Smooth muscle cell of the brain vasculature (primary cell): ENCODE measurements at regions not wholly inside any gene's neighbourhood (a gene's known extent, or its start where the extent isn't known, plus 50 kb on each side); places are given as distances from the start of the nearest gene placed in this dataset.
A peak's percentile ranks its signal among the peaks of the same experiment; 100 is the strongest.

Experiments
- DNase-seq: peaks from one replicate; pipeline ENCODE4 v3.0.0-alpha.2; 2012; ENCODE audit warnings: low read depth, low spot score

- DNase-seq = no peak
Measured at GRCh38 chr1:29519788-29520110, 283.4 kb downstream of the PTPRU start.

DNA sequence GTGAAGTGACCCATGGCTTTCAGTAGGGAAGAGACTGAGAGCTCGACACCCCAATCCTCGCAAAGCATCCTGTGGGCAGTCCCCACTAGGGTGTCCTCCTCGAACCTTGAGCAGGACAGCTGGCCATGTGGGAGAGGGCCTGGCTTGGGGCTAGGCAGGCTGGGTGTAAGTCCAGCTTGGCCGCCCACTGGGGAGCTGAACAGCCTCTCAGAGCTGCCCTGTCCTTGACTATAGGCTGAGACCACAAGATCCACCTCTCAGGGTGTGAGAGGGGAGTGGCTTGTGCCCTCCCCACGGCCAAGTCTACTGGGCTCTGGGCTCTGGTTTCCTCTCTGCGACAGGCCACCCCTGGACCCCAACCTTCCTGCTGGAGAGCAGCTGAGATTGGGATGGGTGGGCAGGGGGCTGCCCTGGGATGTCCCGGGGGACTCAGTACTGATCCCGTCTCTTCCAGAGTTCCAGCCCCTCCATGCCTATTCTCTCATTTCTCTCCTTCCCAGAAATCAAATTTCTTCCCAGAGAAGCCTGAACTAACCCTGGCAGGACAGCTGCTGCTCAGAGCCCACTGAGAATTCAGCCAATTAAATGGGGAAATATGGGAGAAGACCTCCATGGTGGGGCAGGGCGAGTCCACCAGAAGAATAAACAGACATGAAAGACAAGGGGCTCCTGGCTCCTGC is 282.9 kb downstream of the PTPRU start:
- no peak for DNase-seq

DNA sequence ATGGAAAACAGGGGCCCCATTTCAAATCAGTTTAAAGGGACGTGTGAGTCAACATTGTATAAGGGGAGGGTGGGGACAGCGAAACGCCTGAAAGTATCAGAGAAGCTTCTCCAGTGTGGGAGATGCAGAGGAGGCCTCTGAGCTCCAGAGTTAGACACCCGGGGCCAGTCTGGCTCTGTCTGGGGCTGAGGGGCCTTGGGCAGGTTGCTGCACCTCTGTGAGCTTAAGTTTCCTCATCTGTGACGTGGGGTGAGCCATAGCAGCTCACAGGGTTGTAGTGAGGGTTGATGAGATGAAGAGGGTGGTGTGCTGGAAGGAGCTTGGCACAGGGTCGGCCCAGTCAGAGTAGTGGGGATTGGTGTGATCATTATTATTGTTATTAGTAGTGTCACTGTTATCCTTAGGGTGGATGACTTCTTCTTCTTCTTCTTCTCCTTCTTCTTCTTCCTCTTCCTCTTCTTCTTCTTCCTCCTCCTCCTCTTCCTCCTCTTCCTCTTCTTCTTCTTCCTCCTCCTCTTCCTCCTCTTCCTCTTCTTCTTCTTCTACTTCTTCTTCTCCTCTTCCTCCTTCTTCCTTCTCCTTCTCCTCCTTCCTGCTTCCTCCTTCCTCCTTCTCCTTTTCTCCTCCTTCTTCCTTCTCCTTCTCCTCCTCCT is 282.0 kb downstream of the PTPRU start:
- no peak for DNase-seq

- no peak for DNase-seq
Measured at GRCh38 chr1:29517251-29518086, 281.1 kb downstream of the PTPRU start.

DNA sequence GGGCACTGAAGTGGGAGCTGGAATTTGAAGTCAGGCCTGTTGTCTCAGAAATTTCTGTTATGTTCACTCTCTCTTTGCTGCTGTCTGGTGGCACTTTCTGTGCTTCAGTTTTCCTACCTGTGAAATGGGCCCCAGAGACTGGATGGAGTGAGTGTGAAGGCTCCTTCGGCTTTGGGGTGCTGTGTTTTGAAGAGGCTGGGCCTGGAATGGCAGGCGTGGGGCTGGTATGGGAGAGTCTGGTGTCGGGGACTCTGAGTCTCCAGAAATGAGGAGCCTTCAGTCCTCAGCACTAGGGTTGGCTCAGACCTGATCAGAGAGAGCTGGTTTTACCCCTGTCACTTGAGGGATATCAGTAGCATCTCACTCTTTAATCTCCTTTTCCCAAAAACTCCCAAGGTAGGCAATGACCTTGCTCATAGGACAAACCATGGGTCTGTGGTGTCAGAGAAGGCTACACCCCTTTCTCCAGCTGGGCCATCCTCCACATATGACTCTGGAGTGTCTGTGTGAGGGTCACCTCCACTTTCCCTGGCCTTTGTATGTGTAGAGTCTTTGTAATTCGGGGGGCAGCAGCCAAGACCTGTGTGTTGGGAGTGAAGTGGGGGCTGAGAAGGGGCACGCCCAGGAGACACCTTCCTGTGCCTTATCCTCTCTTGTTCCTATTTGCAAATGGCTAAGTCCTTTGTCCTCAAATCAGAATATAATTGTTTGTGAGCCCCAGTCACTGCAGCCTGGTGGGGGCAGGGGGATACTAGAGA is 279.9 kb downstream of the PTPRU start:
- DNase-seq = no peak

DNA sequence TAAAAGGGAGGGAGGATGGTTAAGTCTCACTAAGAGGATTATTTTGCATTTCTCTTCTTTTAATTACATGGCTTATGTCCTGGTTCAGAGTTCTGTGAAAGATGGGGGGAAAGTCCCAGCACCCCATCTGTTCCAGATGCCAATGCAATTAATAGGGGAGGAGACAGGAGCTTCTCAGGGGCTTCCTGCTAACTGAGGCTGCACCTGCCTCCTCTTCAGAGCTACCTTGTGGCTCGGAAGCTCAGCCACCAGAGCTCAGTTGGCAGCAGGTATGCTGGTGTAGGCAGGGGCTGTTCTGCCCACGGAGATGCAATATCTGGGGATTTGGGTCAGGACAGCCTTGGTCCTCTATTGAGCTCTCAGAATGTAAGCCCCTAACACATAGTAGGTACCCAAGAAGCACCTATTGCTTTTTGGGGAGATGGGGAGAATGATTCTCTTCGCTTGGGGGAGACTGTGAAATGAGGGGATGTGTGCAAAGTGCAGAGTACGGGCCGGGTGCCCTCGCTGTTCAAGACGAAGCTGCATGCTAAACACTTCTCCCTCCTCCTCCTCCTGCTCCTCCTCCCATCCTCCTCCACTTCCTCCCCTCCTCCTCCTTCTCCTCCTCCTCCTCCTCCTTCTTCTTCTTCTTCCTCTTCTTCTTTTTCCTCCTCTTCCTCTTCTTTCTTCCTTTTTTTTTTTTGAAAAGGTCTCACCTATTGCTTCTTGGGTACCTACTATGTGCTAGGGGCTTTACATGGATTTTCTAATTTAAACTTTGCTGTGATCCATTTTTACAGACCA is 279.0 kb downstream of the PTPRU start:
- no peak for DNase-seq

GRCh38 chr1:29514361-29515169 is 278.2 kb downstream of the PTPRU start:
- DNase-seq = no peak

GRCh38 chr1:29513357-29513756 is 277.0 kb downstream of the PTPRU start:
- peak; percentile 7 for DNase-seq

GRCh38 chr1:29511436-29511835 is 275.1 kb downstream of the PTPRU start:
- DNase-seq = no peak

DNA sequence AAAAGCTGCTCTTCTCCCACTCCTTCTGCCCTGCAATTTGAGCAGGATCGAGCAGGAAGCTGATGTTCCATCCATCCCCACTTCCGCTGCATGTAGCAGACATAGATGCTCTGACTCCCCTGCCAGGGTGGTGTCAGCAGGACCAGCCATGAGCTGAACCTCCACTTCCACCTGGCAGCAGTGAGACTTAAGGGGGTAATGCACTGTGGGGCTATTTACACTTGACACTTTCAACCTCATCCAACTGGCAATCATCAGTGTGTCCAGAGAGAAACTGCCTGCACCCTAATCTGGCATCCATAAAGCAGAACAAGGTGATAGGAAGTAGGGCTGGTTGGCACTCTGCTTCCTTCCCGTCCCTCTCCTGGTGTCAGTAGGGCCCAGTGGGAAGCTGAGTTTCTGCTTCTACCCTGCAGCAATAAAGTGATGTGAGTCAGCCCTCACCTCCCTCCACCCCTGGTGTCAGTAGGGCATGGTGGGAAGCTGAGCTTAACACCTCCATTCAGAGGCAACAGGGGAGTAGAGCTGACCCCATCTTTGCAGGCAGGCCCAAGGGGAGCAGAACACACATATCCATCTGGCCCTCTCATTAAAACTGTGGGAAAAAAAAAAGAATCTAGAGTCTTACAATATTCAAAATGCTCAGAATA is 272.3 kb downstream of the PTPRU start:
- DNase-seq = no peak

- no peak for DNase-seq
Measured at GRCh38 chr1:29506678-29507225, 270.4 kb downstream of the PTPRU start.

- no peak for DNase-seq
Measured at GRCh38 chr1:29505532-29506220, 269.4 kb downstream of the PTPRU start.

DNA sequence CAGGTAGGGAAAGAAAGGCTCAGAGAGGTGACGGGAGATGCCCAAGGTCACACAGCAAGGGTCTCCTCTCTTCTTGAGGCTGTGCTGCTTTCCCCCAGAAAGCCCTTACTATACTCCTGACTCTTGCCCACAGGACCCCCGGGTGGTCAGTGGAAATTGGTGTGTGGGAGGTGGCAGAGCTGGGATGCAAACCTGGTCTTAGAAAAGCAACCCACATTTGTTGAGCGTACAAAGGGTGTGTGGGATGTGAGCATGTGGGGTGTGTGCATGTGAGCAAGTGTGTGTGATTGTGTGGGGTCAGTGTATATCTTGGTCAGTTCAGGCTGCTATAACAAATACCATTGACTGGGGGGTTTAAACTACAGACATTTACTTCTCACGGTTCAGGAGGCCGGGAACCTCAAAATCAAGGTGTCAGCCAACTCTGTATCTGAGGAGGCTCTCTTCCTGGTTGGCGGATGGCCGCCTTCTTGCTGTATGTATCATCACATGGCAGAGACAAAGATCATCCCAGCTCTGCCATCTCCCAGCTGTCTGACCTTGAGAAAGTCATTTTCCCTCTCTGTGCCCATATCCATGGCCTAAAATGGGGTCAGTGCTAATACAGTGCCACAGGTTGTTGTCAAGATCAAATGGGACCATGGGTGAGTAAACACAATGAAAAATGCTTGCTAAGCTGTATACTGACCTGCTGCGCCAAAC is 268.5 kb downstream of the PTPRU start:
- no peak for DNase-seq

GRCh38 chr1:29504196-29504595 is 267.9 kb downstream of the PTPRU start:
- no peak for DNase-seq

DNA sequence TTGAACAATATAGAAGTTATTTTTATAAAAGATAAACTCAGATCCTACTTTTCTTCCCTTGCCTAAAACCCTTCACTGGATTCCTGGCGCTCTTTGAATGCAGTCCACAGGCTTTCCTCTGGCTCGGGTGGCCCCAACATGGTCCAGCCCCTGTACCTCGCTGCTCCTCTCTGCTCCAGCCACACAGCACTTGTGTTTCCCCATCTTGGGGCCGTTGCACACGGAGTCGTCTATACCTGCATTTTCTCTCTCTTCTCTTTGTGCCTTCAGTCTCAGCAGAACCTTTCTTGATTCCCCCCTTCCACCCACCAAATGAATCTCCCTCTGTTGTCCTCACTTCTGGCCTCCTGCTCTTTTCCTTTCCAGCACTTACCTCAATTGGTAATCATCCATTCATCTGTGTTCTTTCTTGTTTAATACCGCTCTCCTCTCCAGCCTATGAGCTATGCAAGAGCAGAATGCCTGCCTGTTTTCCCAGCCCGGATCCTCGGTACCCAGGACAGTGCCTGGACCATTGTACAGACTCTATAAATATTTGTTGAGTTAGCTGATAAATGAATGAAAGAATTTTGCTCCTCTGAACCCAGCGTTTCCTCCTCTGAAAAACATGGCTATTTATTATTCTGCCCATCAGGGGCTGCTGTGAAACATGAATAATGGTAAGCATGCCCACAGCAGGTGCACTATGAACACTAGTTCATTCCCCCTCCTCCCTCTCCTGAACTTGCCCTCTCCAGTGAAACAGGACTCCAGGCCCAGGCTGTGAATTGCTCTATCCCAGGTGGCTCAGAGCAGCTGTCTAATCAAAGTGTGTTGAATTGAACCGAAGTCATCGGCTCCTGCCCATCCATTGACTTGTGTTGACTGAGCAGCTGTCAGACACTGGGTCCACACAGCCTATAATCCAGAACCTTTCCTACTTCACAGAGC is 266.9 kb downstream of the PTPRU start:
- no peak for DNase-seq

GRCh38 chr1:29502225-29502910 is 266.0 kb downstream of the PTPRU start:
- DNase-seq = no peak
